SU-DHL-6 (cell line): ENCODE measurements at regions not wholly inside any gene's neighbourhood (a gene's known extent, or its start where the extent isn't known, plus 50 kb on each side); places are given as distances from the start of the nearest gene placed in this dataset.

ENCODE experiments used
- EZH2phosphoT487 ChIP-seq: fragments of 200-600 bp; sonication (generic), shearing (Covaris generic); conservative IDR thresholded peaks from 2 replicates; pipeline ENCODE4 v1.6.1; 2018; ENCODE audit warnings: mild to moderate bottlenecking, antibody characterized with exemption, low read length, moderate library complexity, mixed read lengths
- TF ChIP-seq, protein P1 (sequence below): fragments of 200-600 bp; sonication (generic); IDR thresholded peaks from one replicate; pipeline ENCODE4 v1.5.1; 2017; ENCODE audit warnings: antibody characterized with exemption, mild to moderate bottlenecking, low read length, moderate library complexity; ENCODE audit not compliant: insufficient read depth, poor library complexity, severe bottlenecking

DNA sequence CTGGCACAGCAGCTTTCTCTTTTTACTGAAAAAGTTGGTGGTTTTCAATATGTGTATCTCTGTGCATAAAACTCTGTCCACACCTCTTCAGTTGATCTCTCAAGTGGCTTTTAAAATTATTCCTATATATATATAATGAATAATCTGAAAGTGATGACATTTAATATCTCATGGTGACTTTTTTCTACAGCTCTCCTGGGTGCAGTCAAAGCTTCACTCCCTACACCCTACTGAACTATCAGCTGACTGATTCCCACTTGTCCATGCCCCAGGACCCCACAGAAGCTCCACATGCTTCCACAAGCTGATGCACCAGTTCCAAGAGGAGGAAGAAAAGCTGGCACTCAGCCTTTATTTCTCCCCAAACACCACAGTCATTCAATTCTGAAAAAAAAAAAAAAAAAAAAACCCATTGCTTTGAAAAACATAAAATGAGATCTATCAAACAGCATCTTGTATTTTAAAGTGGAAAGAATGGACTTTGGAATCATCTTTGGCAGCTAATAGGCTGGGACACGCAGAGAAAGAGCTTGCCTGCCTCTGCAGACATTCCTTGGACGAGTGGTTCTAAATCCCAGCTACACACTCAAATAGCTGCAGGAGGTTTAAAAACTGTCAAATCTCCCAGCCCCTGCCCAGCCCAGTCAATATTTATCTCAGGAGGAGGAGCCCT, 75.3 kb upstream of the GDF10 start:
- TF ChIP-seq, protein P1, sequence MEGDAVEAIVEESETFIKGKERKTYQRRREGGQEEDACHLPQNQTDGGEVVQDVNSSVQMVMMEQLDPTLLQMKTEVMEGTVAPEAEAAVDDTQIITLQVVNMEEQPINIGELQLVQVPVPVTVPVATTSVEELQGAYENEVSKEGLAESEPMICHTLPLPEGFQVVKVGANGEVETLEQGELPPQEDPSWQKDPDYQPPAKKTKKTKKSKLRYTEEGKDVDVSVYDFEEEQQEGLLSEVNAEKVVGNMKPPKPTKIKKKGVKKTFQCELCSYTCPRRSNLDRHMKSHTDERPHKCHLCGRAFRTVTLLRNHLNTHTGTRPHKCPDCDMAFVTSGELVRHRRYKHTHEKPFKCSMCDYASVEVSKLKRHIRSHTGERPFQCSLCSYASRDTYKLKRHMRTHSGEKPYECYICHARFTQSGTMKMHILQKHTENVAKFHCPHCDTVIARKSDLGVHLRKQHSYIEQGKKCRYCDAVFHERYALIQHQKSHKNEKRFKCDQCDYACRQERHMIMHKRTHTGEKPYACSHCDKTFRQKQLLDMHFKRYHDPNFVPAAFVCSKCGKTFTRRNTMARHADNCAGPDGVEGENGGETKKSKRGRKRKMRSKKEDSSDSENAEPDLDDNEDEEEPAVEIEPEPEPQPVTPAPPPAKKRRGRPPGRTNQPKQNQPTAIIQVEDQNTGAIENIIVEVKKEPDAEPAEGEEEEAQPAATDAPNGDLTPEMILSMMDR = no peak
- no peak for TF ChIP-seq EZH2phosphoT487
